Subcutaneous abdominal adipose tissue (tissue), 5 donors: ENCODE measurements at regions not wholly inside any gene's neighbourhood (a gene's known extent, or its start where the extent isn't known, plus 50 kb on each side); places are given as distances from the start of the nearest gene placed in this dataset.
"Not testable (repeated sequence)": the region's sequence is repeated elsewhere in the genome, so short reads cannot be mapped to it uniquely, and the experiment has no call there.

ENCODE experiments used
- H3K27ac ChIP-seq: one replicate; pipeline ENCODE4 v1.7.0; 2013; ENCODE audit warnings: low read depth, mild to moderate bottlenecking, inconsistent platforms, low read length, moderate library complexity
- H3K27me3 ChIP-seq, 5 donors: one replicate each; pipeline ENCODE4 v1.7.0; 2013; ENCODE audit warnings: low read length in 5 of 5, inconsistent platforms in 1 of 5; ENCODE audit not compliant: control insufficient read depth in 5 of 5, insufficient read depth in 4 of 5
- H3K36me3 ChIP-seq, 5 donors: one replicate each; pipeline ENCODE4 v1.7.0; 2013; ENCODE audit warnings: low read length in 5 of 5; ENCODE audit not compliant: control insufficient read depth in 5 of 5, insufficient read depth in 5 of 5
- H3K4me1 ChIP-seq, 5 donors: one replicate each; pipeline ENCODE4 v1.7.0; 2013; ENCODE audit warnings: low read length in 5 of 5, mild to moderate bottlenecking in 3 of 5, moderate library complexity in 1 of 5; ENCODE audit not compliant: control insufficient read depth in 5 of 5, insufficient read depth in 5 of 5
- H3K4me3 ChIP-seq, 5 donors: one replicate each; pipeline ENCODE4 v1.7.0; 2013; ENCODE audit warnings: low read length in 5 of 5, low read depth in 1 of 5
- H3K9ac ChIP-seq, 5 donors: one replicate each; pipeline ENCODE4 v1.7.0; 2013; ENCODE audit warnings: low read length in 5 of 5, mild to moderate bottlenecking in 4 of 5, moderate library complexity in 3 of 5
- H3K9me3 ChIP-seq, 5 donors: one replicate each; pipeline ENCODE4 v1.7.0; 2013; ENCODE audit warnings: low read length in 5 of 5; ENCODE audit not compliant: control insufficient read depth in 5 of 5
- donor health status: healthy.
- donor health status: healthy.
- donor health status: healthy.
- donor health status: healthy.
- donor health status: healthy.

GRCh38 chr1:220425852-220426251, 102.1 kb upstream of the MARK1 start:
- no peak overlapping the region for H3K4me3 ChIP-seq

DNA sequence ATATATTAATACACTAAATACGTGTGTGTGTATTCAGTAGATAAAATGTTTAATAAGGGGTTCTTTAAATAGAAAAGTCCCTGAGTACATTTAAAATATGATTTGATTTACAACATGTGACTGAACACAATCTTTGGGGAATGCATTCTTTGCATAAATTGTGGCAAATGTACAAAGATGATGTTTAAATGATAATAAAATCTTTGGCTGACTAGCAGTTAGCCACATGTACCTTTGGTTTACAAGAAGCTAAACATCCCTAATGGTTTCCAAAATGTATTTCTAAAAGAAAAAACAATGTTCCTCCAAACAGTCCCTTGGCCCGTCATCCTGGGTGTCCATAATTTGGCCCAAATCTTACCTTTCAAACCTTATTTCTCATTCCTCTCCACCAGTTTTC, 106.4 kb upstream of the MARK1 start:
- Histone ChIP-seq H3K4me1 (peaks cover 0 to 22% (median 9%) of the 10 kb centered on the region in 5 donors), H3K9me3 (no peaks in the 10 kb centered on the region), H3K36me3 (no peaks in the 10 kb centered on the region)

More at GRCh38 chr1:220425852-220426251, 102.1 kb upstream of the MARK1 start:
- Histone ChIP-seq H3K4me1 (peaks cover 0 to 27% (median 3%) of the 10 kb centered on the region in 5 donors), H3K36me3 (no peaks in the 10 kb centered on the region), H3K27ac (no peak overlapping the region), H3K9ac (no peak overlapping the region), H3K9me3 (no peaks in the 10 kb centered on the region), H3K27me3 (no peaks in the 10 kb centered on the region)

DNA sequence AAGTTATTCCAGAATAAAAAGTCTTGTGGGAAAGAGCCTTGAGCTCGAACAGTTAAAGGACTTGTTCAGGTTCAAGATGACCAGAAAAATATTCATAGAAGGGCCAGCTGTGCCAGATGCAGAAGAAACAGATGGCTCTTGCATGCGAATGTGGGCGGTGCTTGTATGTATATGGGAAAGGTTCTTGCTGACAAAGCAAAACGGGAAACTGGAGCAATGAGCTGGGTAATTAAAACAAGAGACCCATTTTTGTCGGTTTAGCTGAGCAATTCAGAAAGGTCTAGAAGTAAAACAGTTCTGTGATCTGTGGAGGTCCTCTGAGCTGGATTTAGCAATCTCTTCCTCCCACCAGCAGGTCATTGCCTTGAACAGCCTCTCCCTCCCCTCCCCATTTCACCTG, 107.2 kb upstream of the MARK1 start:
- Histone ChIP-seq H3K27ac (no peak overlapping the region), H3K4me1 (peaks cover 0 to 22% (median 9%) of the 10 kb centered on the region in 5 donors), H3K36me3 (no peaks in the 10 kb centered on the region), H3K4me3 (no peak overlapping the region), H3K27me3 (no peaks in the 10 kb centered on the region), H3K9me3 (no peaks in the 10 kb centered on the region), H3K9ac (no peak overlapping the region)

More for the DNA sequence above, 106.4 kb upstream of the MARK1 start:
- Histone ChIP-seq H3K9ac (no peak overlapping the region), H3K27me3 (no peaks in the 10 kb centered on the region), H3K4me3 (no peak overlapping the region), H3K27ac (no peak overlapping the region)

DNA sequence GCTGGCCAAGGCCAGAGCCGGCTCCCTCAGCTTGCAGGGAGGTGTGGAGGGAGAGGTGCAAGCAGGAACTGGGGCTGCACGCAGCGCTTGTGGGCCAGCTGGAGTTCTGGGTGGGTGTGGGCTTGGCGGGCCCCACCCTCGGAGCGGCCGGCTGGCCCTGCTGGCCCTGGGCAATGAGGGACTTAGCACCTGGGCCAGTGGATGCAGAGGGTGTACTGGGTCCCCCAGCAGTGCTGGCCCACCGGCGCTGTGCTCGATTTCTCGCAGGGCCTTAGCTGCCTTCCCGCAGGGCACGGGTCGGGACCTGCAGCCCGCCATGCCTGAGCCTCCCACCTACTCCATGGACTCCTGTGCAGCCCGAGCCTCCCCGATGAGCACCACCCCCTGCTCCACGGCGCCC, 115.6 kb upstream of the MARK1 start:
- H3K36me3 ChIP-seq, H3K4me3 ChIP-seq, H3K27ac ChIP-seq, H3K27me3 ChIP-seq, H3K9me3 ChIP-seq, H3K9ac ChIP-seq: not testable (repeated sequence)
- H3K4me1 ChIP-seq, result peaks cover 0 to 28% (median 24%) of the 10 kb centered on the region in 5 donors

GRCh38 chr1:220410611-220411010, 117.3 kb upstream of the MARK1 start:
- H3K4me1 ChIP-seq, result peaks cover 0 to 30% (median 27%) of the 10 kb centered on the region in 5 donors
- no peaks in the 10 kb centered on the region for H3K27me3 ChIP-seq
- peak overlapping the region in 1 of 5 donors; percentile 11 for H3K9ac ChIP-seq
- H3K36me3 ChIP-seq, result no peaks in the 10 kb centered on the region
- H3K4me3 ChIP-seq, result no peak overlapping the region
- no peaks in the 10 kb centered on the region for H3K9me3 ChIP-seq
- H3K27ac ChIP-seq, result peak overlapping the region; percentile 73

DNA sequence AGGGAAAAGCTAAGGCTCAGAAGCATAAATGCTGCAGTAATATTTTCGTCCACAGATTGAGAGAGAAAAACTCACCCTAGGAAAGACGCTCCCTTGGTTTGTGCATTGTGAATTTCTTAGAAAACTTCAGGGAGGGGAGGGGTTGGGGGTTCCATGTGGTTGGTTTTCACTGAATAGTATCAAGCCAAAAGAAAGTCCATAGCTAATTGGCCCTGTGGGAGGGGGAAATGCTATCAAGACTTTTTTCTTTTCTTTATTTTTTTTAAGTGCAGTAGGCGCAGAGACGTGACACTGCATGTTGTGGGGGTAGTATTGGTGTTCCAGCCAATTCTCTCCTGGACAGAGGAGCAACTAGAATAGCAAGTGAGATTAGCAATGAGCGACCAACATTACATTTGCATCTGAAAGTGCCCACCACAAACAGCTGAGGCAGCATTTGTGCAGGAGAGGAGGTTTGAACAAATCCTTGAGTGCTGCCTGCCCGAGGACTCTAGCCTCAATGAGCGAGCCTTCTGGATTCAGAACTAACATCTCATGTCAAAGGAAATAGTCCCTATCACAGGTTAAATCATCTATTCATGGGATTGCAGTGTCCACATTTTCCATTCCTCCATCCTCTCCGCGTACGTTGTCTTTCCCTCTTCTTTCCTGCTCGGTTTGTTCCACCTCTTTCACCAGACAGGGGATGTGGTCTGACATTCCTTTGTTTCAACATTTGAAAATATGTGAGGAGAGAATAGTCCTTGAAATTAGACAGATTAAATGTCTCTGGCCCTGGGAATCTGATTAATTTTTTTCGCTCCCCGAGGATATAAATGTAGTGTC, 118.0 kb upstream of the MARK1 start:
- Histone ChIP-seq H3K27ac (peak overlapping the region; percentile 73), H3K4me1 (peaks cover 0 to 30% (median 27%) of the 10 kb centered on the region in 5 donors)

GRCh38 chr1:220407191-220407590, 120.7 kb upstream of the MARK1 start:
- Histone ChIP-seq H3K27me3 (no peaks in the 10 kb centered on the region), H3K36me3 (no peaks in the 10 kb centered on the region), H3K4me3 (no peak overlapping the region), H3K27ac (no peak overlapping the region), H3K4me1 (peaks cover 0 to 30% (median 27%) of the 10 kb centered on the region in 5 donors), H3K9me3 (no peaks in the 10 kb centered on the region), H3K9ac (no peak overlapping the region)

More for the DNA sequence above, 118.0 kb upstream of the MARK1 start:
- peak overlapping the region in 1 of 5 donors; percentile 11 for H3K9ac ChIP-seq
- peak overlapping the region in 2 of 5 donors; percentile 24 to 31 for H3K4me3 ChIP-seq
- no peaks in the 10 kb centered on the region for H3K27me3 ChIP-seq
- no peaks in the 10 kb centered on the region for H3K36me3 ChIP-seq
- no peaks in the 10 kb centered on the region for H3K9me3 ChIP-seq

DNA sequence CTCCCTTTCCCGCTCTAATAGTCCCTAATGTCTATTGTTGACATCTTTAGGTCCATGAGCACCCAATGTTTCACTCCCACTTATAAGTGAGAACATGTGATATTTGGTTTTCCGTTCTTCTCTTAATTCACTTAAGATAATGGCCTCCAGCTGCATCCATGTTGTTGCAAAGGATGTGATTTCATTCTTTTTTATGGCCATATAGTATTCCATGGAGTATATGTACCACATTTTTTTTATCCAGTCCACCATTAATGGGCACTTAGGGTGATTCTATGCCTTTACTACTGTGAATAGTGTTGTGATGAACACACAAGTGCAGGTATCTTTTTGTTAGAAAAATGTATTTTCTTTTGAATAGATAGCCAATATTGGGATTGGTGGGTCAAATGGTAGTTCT, 126.0 kb upstream of the RAB3GAP2 start:
- Histone ChIP-seq H3K4me3 (no peak overlapping the region), H3K36me3 (no peaks in the 10 kb centered on the region), H3K4me1 (no peaks in the 10 kb centered on the region), H3K27ac (no peak overlapping the region), H3K9ac (no peak overlapping the region), H3K9me3 (no peaks in the 10 kb centered on the region), H3K27me3 (no peaks in the 10 kb centered on the region)

GRCh38 chr1:220391491-220391890, 119.2 kb upstream of the RAB3GAP2 start:
- no peaks in the 10 kb centered on the region for H3K36me3 ChIP-seq
- H3K4me3 ChIP-seq, result no peak overlapping the region

DNA sequence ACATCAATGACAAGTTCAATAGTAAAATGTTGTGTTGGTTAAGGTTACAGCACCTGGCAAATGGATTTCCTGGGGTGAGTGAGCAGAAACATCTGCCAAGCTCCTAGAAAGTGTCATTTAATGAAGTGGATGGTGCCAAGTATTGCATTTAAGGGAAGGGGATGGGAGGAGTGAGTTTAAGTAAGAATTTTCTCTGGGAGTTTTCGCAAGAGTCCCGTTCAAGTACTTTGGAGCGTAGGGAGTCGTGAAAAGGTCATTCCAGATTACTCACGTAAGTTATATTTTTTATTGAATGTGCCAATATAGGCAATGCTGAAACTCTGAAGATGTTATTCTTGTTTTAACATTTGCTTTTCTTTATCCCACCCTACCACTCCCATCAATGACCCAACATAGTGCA, 117.4 kb upstream of the RAB3GAP2 start:
- peaks cover 0 to 6% (median 0%) of the 10 kb centered on the region in 5 donors for H3K9me3 ChIP-seq
- no peak overlapping the region for H3K4me3 ChIP-seq
- no peaks in the 10 kb centered on the region for H3K27me3 ChIP-seq
- H3K4me1 ChIP-seq, result peaks cover 0 to 16% (median 7%) of the 10 kb centered on the region in 5 donors
- H3K27ac ChIP-seq, result no peak overlapping the region
- no peaks in the 10 kb centered on the region for H3K36me3 ChIP-seq
- H3K9ac ChIP-seq, result no peak overlapping the region

More at GRCh38 chr1:220391491-220391890, 119.2 kb upstream of the RAB3GAP2 start:
- Histone ChIP-seq H3K27me3 (no peaks in the 10 kb centered on the region), H3K4me1 (peaks cover 0 to 16% (median 7%) of the 10 kb centered on the region in 5 donors), H3K9me3 (no peaks in the 10 kb centered on the region), H3K9ac (no peak overlapping the region), H3K27ac (no peak overlapping the region)
